Stimulated activated CD4-positive, alpha-beta T cell treated with anti-CD3 and anti-CD28 coated beads, Interleukin-1b, Interleukin-23, amount 100 ng/mL, for 24 hours (primary cell): ENCODE measurements at regions not wholly inside any gene's neighbourhood (a gene's known extent, or its start where the extent isn't known, plus 50 kb on each side); places are given as distances from the start of the nearest gene placed in this dataset.
"Not testable (repeated sequence)": the region's sequence is repeated elsewhere in the genome, so short reads cannot be mapped to it uniquely, and the experiment has no call there.

Experiments
- DNase-seq, 4 experiments: peaks; one replicate each; pipeline ENCODE4 v3.0.0-alpha.2; 2020; ENCODE audit warnings: low read depth in 4 of 4, low spot score in 1 of 4

DNA sequence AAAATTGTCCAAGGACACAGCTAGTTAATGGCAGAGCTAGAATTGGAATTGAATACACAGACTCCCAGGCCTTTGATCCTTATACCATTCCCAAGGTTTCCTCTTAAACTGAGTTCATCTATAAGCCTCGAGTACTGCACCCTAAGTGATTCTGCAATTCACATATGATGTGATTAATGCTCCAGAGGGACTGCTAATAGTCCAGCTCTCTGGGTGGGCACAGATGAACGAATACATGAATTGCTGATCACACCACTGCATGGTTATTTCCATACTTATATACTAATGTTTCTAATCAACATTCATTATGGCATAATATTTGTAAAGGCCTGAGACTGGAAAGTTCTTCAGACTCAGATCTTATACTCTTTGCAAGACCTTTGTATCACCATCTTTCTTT, 101.8 kb downstream of the NUFIP1 start:
- DNase-seq, result no peak

GRCh38 chr13:44884076-44884729, 105.1 kb downstream of the NUFIP1 start:
- no peak for DNase-seq

DNA sequence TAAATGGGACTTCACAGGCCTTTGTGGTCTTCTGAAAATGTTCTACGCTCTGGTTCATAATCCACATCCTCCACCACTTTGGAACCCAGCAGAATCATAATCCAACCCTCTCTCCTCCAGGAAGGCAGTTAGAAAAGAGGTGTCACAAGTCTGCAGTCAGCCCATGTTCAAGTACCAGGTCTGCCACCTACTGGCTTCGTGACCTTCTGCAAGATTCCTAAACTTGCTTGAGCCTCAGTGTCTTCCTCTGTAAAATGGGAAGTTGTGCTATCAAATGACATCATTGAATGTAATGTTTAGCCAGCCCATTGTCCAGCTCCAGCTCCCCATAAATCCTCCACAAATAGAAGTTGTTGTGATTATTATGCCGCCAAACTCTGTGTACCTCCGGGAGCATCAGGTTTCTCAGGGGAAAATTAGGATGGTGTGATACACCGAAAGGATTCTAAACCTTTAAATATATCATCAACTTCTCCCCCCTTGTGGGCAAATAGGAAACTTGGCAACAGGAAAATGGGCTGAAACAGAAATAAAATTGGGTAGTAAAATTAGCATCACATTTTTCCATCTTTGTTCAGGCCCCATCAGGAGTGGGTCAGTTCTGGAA, 109.7 kb downstream of the NUFIP1 start:
- no peak for DNase-seq

DNA sequence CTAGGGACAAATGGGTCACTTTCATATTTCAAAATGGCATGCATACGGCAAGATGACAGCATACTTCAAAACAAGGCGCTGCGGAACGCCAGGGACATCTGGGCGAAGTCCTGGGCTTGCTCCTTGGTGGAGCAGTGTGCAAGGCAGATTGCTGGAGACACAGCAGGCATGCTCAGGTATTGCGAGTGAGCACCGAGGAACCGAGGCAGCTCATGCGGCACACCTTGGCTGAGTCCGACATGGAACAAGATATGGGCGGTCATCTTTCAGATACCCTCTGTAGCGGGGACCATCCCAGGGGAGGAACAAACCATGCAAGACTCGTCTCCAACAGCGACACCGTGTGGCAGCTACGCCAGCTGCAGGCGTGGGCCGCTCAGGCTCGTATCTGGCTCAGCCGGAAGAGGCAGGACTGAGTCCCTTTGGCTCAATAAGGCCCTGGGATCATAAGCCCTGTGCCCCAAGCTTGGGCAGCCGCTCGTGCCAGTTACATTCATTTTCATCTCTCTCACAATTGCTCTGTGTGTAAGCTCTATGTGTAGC, 112.4 kb downstream of the NUFIP1 start:
- no peak for DNase-seq

DNA sequence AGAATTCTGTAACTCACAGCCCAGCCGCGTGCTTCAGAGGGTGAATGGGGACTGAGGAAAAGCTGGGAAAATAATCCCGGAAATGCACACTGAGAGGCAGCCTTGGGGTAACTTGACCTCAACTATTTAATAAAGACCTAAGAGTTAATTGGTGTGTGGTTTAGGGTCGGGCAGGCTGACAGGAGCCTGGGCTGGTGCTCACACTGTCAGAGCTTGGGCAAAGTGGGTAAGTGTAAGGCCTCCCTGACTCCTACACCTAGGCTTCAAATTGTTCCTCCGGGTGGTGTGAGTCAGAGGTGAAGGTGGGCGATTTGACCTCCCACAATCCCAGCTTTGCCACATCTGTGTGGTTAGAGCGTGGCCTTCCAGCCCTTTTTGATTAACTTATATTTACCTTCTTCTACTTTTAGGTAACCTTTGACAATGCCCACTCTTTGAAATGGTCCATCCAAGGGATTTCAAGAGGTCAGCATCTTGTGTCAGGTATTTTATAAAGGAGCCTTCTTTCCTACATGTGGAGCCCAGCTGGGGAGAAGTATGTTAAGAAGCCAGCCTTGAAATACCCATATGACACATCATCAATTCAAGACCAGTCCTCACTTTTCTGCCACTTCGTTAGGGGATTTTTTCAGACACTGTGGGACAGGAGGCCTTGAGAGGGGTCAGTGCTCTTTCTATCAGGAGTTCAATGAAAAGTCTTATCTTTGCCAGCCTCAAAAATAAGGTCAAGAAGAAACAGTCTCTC, 114.2 kb downstream of the NUFIP1 start:
- no peak for DNase-seq

- DNase-seq, result no peak
These were observed 115.1 kb downstream of the NUFIP1 start for GRCh38 chr13:44874176-44874575.

GRCh38 chr13:44873461-44873860, 115.8 kb downstream of the NUFIP1 start:
- no peak for DNase-seq

DNA sequence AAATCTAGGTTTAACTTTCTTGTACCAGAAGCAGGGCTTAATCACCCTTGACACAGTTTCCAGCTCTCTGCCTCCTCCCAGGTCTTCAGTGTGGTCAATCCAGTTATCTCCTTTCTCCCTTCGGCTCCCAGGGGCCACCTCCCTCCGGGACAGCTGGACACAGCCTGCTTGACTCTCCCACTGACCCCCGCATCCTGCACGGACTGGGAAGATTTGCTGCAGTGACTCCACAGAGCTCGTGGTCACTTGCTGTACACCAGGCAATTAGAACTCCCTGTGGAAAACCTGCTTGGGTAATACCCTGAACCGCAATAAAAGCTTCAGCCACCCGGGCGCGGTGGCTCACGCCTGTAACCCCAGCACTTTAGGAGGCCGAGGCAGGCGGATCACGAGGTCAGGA, 116.5 kb downstream of the NUFIP1 start:
- no peak for DNase-seq

DNA sequence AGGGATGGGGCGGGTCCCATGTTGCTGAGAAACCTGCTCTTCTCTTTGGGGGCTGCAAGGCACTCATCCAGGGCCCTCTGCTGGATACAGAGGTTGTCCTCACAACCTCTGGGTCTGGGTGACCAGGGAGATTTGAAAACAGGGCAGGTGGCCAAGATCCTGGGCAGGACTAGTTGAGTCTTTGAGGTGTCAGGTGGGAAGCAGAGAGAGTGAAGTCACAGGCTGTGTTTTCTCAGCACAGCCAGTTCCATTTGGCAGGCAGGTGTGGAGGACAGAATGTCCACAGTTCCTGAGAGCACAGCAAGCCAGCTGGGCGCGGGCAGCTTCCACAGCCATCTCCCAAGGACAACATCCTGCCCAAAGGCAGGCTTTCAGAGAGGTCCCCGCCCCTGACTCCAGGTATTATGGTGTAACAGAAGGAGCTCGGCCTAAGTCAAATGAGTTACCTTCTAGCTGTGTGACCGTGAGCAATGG, 118.8 kb downstream of the NUFIP1 start:
- DNase-seq, result no peak

- no peak for DNase-seq
These were observed 120.1 kb downstream of the NUFIP1 start for GRCh38 chr13:44869167-44869566.

GRCh38 chr13:44868397-44868796, 120.9 kb downstream of the NUFIP1 start:
- no peak for DNase-seq

DNA sequence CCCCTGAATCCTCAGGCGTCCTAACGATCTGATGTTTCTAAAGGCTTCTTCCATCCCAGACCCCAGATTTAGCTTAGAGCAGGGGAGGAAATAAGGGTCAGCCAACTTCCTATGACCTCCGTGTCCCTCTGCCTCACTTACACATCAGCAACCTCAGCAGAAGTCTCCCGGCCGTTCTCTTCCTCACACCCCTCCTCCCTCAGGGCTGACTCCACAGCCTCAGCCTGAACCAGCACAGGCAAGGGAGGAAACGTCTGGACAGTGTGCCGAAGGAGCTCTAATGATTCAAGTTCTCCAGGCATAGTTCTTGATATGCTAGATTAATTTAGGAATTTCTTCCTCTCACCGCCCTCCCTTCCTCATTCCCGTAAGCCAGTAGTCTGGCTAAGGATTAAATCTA, 121.4 kb downstream of the NUFIP1 start:
- DNase-seq, result no peak

- DNase-seq, result no peak
These were observed 122.8 kb downstream of the NUFIP1 start for GRCh38 chr13:44866411-44866911.

GRCh38 chr13:44865722-44866410, 123.4 kb downstream of the NUFIP1 start:
- no peak for DNase-seq

DNA sequence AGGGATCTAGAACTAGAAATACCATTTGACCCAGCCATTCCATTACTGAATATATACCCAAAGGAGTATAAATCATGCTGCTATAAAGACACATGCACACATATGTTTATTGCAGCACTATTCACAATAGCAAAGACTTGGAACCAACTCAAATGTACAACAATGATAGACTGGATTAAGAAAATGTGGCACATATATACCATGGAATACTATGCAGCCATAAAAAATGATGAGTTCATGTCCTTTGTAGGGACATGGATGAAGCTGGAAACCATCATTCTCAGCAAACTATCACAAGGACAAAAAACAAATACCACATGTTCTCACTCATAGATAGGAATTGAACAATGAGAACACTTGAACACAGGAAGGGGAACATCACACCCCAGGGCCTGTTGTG, 125.6 kb downstream of the NUFIP1 start:
- not testable (repeated sequence) for DNase-seq

DNA sequence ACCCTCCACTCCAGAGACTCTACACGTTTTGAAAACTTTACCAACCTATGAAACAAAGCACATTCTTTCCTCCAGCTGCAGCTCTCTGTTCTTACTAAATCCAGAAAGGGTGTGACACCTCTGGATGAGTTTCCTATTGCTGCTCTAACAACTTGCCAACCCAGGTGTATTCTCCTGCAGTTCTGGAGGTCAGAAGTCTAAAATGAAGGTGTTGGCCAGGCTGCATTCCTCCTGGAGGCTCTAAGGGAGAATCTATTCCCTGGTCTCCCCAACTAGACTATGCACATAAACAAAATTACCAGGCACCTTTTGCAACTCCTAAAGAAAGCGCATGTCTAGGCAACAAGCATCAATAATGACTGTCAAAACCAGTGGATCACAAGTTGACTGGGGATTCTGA, 128.8 kb downstream of the NUFIP1 start:
- no peak for DNase-seq

- no peak for DNase-seq
These were observed 131.5 kb downstream of the NUFIP1 start for GRCh38 chr13:44857736-44858135.

DNA sequence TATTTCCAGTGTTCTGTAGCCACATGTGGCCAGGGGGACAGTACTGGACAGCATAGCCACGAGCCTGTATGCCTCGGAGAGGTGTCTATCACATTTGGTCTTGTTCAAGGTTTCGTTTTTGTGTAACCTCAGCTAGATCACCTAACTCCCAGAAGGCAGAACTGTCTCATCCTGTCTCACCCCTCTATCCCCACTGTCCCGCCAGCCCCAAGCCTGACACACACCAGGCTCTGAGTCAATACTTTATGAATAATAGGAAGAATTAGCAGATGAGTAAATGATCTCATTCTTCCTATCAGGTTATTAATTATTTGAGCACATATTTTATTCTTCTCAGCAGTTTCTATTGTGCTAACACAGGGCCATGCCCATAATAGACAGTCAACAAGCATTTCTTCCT, 132.2 kb downstream of the NUFIP1 start:
- DNase-seq, result no peak

GRCh38 chr13:44855860-44856259, 133.4 kb downstream of the NUFIP1 start:
- DNase-seq, result no peak

DNA sequence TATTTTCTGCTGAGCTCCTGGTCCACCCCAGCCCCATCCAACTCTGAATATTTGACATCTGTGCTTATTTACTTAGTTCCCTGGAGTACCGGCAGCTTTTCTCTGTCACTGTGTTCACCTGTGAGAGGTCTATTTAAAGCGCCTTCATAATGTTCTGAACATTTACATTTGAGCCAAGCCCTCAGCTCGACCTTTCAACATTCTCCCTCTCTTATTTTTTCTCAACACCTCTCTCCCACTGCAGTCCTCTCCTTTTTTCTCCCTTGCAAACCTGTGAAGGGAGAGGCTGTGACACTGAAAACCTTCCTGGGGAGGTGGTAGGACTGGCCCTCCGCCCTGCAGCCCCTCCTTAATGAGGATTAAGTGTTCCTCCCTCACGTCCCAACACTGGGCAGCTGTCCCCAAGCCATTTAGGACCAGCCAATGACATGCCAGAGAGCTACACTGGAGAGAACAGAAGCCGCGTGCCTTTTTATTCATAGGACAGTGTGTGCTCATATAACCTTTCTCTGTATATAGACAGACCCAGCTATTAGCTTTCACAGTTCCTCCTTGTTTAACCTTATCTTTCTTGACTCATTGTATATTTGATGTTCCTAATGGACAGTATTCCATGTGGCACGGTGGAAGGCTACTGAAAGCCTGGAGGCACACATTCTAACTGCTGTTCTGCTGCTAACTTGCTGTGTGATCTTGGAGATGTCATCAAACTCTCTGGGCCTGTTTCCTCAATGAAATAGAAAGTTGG, 134.8 kb downstream of the NUFIP1 start:
- DNase-seq, result no peak

DNA sequence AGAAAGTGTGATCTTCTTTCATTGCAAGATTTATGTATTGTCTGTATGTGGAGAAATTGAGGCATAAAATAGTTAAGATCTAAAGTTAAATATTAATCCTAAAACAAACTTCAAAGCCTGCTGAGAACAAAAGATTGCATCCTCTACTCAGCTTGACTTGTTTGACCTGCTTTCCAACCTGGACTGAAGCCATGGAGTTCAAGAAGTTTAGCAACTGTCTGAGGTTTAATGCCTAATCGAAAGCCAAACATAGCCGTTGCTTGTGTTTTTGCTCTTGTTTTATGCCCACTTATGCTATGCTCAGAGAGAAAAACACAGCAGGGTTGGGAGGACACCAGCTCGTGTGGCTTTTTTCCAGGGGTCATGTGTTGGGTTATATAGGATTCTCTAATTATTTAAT, 135.6 kb downstream of the NUFIP1 start:
- DNase-seq, result no peak
